ENCODE measurements at regions not wholly inside any gene's neighbourhood (a gene's known extent, or its start where the extent isn't known, plus 50 kb on each side); places are given as distances from the start of the nearest gene placed in this dataset.
"Not testable (repeated sequence)": the region's sequence is repeated elsewhere in the genome, so short reads cannot be mapped to it uniquely, and the experiment has no call there.

- peak; percentile 61 for FAIRE-seq
- not testable (repeated sequence) for DNase-seq (ENCODE audit: low spot score in 2 of 2)
Observed at GRCh38 chr5:20711520-20712155, 723.6 kb upstream of the CDH18 start.

- not testable (repeated sequence) for FAIRE-seq; DNase-seq (ENCODE audit: low spot score in 2 of 2)
Observed at GRCh38 chr5:20707634-20708033, 719.6 kb upstream of the CDH18 start.

GRCh38 chr5:20694121-20694520 is 706.1 kb upstream of the CDH18 start:
- DNase-seq (ENCODE audit: low spot score in 2 of 2) (no peak), FAIRE-seq (no peak)

- no peak for FAIRE-seq
Observed at GRCh38 chr5:20692913-20693312, 704.9 kb upstream of the CDH18 start.

GRCh38 chr5:20683241-20683940 is 695.4 kb upstream of the CDH18 start:
- FAIRE-seq (no peak), DNase-seq (ENCODE audit: low spot score in 2 of 2) (no peak)

More at GRCh38 chr5:20692913-20693312, 704.9 kb upstream of the CDH18 start:
- DNase-seq (ENCODE audit: low spot score in 2 of 2), result no peak

- no peak for DNase-seq (ENCODE audit: low spot score in 2 of 2)
- FAIRE-seq, result no peak
Observed at GRCh38 chr5:20680718-20681302, 692.8 kb upstream of the CDH18 start.

- FAIRE-seq (no peak), DNase-seq (ENCODE audit: low spot score in 2 of 2) (no peak)
Observed at GRCh38 chr5:20678814-20679298, 690.9 kb upstream of the CDH18 start.

- DNase-seq (ENCODE audit: low spot score in 2 of 2), result no peak
- FAIRE-seq, result no peak
Observed at GRCh38 chr5:20678386-20678785, 690.4 kb upstream of the CDH18 start.

GRCh38 chr5:20660588-20660987 is 672.6 kb upstream of the CDH18 start:
- FAIRE-seq (no peak), DNase-seq (ENCODE audit: low spot score in 2 of 2) (no peak)

GRCh38 chr5:20656262-20656661 is 668.3 kb upstream of the CDH18 start:
- FAIRE-seq, result no peak
- DNase-seq (ENCODE audit: low spot score in 2 of 2), result no peak

- FAIRE-seq (peak; percentile 55), DNase-seq (ENCODE audit: low spot score in 2 of 2) (no peak)
Observed at GRCh38 chr5:20655211-20655610, 667.2 kb upstream of the CDH18 start.

- FAIRE-seq (no peak), DNase-seq (ENCODE audit: low spot score in 2 of 2) (no peak)
Observed at GRCh38 chr5:20654746-20655145, 666.7 kb upstream of the CDH18 start.

GRCh38 chr5:20654033-20654432 is 666.0 kb upstream of the CDH18 start:
- DNase-seq (ENCODE audit: low spot score in 2 of 2) (no peak), FAIRE-seq (no peak)

- no peak for FAIRE-seq
- DNase-seq (ENCODE audit: low spot score in 2 of 2), result no peak
Observed at GRCh38 chr5:20649966-20650365, 662.0 kb upstream of the CDH18 start.

GRCh38 chr5:20648981-20649380 is 661.0 kb upstream of the CDH18 start:
- FAIRE-seq, result no peak
- DNase-seq (ENCODE audit: low spot score in 2 of 2), result no peak

GRCh38 chr5:20636686-20637085 is 648.7 kb upstream of the CDH18 start:
- FAIRE-seq (no peak), DNase-seq (ENCODE audit: low spot score in 2 of 2) (no peak)

- FAIRE-seq (no peak), DNase-seq (ENCODE audit: low spot score in 2 of 2) (no peak)
Observed at GRCh38 chr5:20619591-20619990, 631.6 kb upstream of the CDH18 start.

GRCh38 chr5:20618340-20618739 is 630.3 kb upstream of the CDH18 start:
- DNase-seq (ENCODE audit: low spot score in 2 of 2) (no peak), FAIRE-seq (no peak)

GRCh38 chr5:20617841-20618240 is 629.8 kb upstream of the CDH18 start:
- no peak for FAIRE-seq
- DNase-seq (ENCODE audit: low spot score in 2 of 2), result no peak

GRCh38 chr5:20615888-20616563 is 628.0 kb upstream of the CDH18 start:
- no peak for DNase-seq (ENCODE audit: low spot score in 2 of 2)
- FAIRE-seq, result no peak

GRCh38 chr5:20611620-20612019 is 623.6 kb upstream of the CDH18 start:
- FAIRE-seq (no peak), DNase-seq (ENCODE audit: low spot score in 2 of 2) (no peak)
